ENCODE measurements at regions not wholly inside any gene's neighbourhood (a gene's known extent, or its start where the extent isn't known, plus 50 kb on each side); places are given as distances from the start of the nearest gene placed in this dataset.

DNA sequence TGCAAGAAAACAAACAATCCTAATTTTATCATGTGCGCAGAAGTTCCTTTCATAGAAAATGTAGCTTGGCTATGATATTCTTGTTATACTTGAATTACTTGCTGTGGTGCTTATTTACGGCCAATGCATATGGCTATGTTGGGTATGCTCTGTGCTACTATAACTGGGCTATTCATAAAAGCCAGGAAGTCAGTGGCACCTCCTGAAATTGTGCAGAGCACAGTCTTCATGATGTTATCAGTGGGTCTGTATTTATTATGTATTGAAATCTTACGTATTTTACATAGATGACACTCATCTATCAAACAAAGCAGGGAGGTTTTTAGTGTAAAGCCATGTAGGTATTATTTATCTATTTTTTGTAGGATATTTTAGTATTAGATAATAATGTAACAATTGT lies 196.5 kb upstream of the NAALADL2 start:
- 66% methylated on average over 3 of the region's 3 CpGs for WGBS
- no peaks in the 10 kb centered on the region for H3K9me3 ChIP-seq (ENCODE audit: control insufficient read depth, low read length)
- ATAC-seq (no peak), DNase-seq (no peak)
- no peaks in the 10 kb centered on the region for H3K27me3 ChIP-seq (ENCODE audit: control insufficient read depth, insufficient read depth)
- intact Hi-C loops (cut with DNase I), result no loop called here
- H3K4me3 ChIP-seq (ENCODE audit: low read length), result no peak overlapping the region
- H3K4me1 ChIP-seq (ENCODE audit: control insufficient read depth, insufficient read depth, low read length), result no peaks in the 10 kb centered on the region
- H3K27ac ChIP-seq (ENCODE audit: low read length), result no peak overlapping the region

GRCh38 chr3:174667386-174667785 lies 191.7 kb upstream of the NAALADL2 start:
- no peak for ATAC-seq
- H3K27me3 ChIP-seq (ENCODE audit: control insufficient read depth, insufficient read depth), result no peaks in the 10 kb centered on the region
- no peaks in the 10 kb centered on the region for H3K9me3 ChIP-seq (ENCODE audit: control insufficient read depth, low read length)
- no peak overlapping the region for H3K27ac ChIP-seq (ENCODE audit: low read length)
- no peaks in the 10 kb centered on the region for H3K4me1 ChIP-seq (ENCODE audit: control insufficient read depth, insufficient read depth, low read length)
- DNase-seq, result no peak
- H3K4me3 ChIP-seq (ENCODE audit: low read length), result no peak overlapping the region
- 53% methylated on average over 1 of the region's 1 CpG for WGBS
- intact Hi-C loops (cut with DNase I), result no loop called here

DNA sequence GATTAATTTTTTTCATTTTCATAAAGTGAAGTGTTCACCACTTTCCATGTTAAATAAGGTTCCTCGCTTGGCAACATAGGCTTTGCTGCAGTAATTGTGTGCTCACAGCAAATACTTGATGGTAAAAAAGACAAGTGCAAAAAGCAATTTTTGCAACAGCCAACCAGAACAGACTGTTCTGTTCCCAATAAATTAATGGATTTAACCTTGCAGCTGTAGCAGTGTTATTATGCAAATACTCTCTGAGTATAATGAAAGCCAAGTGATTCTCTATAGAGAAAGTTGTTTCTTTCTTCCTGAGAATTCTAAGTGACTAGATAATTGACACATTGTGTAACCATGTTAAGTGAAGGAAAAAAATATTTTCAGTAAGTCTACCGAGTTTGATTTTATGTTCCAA lies 183.7 kb upstream of the NAALADL2 start:
- Histone ChIP-seq H3K4me1 (ENCODE audit: control insufficient read depth, insufficient read depth, low read length) (no peaks in the 10 kb centered on the region), H3K27ac (ENCODE audit: low read length) (no peak overlapping the region), H3K9me3 (ENCODE audit: control insufficient read depth, low read length) (no peaks in the 10 kb centered on the region), H3K4me3 (ENCODE audit: low read length) (no peak overlapping the region), H3K27me3 (ENCODE audit: control insufficient read depth, insufficient read depth) (no peaks in the 10 kb centered on the region)
- DNase-seq (no peak), ATAC-seq (no peak)
- intact Hi-C loops (cut with DNase I), result no loop called here
- WGBS, result 87% methylated on average over 2 of the region's 2 CpGs

GRCh38 chr3:174681784-174682183 lies 177.3 kb upstream of the NAALADL2 start:
- Histone ChIP-seq H3K27me3 (ENCODE audit: control insufficient read depth, insufficient read depth) (no peaks in the 10 kb centered on the region), H3K4me3 (ENCODE audit: low read length) (no peak overlapping the region), H3K4me1 (ENCODE audit: control insufficient read depth, insufficient read depth, low read length) (no peaks in the 10 kb centered on the region), H3K9me3 (ENCODE audit: control insufficient read depth, low read length) (no peaks in the 10 kb centered on the region), H3K27ac (ENCODE audit: low read length) (no peak overlapping the region)
- ATAC-seq (no peak), DNase-seq (no peak)
- WGBS, result 77% methylated on average over 1 of the region's 1 CpG
- intact Hi-C loops (cut with DNase I), result no loop called here

- intact Hi-C loops (cut with DNase I), result no loop called here
Measured at GRCh38 chr3:174685796-174686195, 173.3 kb upstream of the NAALADL2 start.

DNA sequence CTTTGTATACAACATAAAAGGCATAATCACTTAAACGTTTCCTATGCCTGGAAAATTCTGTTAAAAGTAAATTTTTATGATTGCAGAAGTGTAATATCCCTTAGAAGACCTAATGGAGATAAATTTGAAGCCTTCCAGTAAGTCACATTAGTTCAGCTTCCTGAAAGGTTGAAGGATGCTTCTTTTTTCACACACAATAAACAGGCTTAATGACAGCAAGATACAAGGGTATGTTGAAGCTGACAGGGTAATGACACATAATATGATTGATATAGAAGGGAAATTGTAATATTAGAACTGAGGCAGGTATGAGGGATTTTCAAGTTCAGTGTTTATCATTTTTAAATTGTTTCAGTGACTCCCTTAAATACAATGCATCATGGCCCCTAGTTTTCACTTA lies 161.8 kb upstream of the NAALADL2 start:
- no peak for DNase-seq
- Histone ChIP-seq H3K27ac (ENCODE audit: low read length) (no peak overlapping the region), H3K9me3 (ENCODE audit: control insufficient read depth, low read length) (no peaks in the 10 kb centered on the region), H3K4me1 (ENCODE audit: control insufficient read depth, insufficient read depth, low read length) (no peaks in the 10 kb centered on the region), H3K4me3 (ENCODE audit: low read length) (no peak overlapping the region), H3K27me3 (ENCODE audit: control insufficient read depth, insufficient read depth) (no peaks in the 10 kb centered on the region)
- ATAC-seq, result no peak
- WGBS, result 70% methylated on average over 1 of the region's 1 CpG
- intact Hi-C loops (cut with DNase I), result loop anchor here in 1 of 4 donors (10.0 kb wide), 1 partner anchor 1027 kb away; no protein-coding TSS in a partner anchor

More at GRCh38 chr3:174685796-174686195, 173.3 kb upstream of the NAALADL2 start:
- Histone ChIP-seq H3K4me3 (ENCODE audit: low read length) (no peak overlapping the region), H3K4me1 (ENCODE audit: control insufficient read depth, insufficient read depth, low read length) (no peaks in the 10 kb centered on the region), H3K27me3 (ENCODE audit: control insufficient read depth, insufficient read depth) (no peaks in the 10 kb centered on the region), H3K9me3 (ENCODE audit: control insufficient read depth, low read length) (no peaks in the 10 kb centered on the region), H3K27ac (ENCODE audit: low read length) (no peak overlapping the region)
- ATAC-seq, result no peak
- DNase-seq, result no peak
- 95% methylated on average over 4 of the region's 4 CpGs for WGBS

- Histone ChIP-seq H3K9me3 (ENCODE audit: control insufficient read depth, low read length) (no peaks in the 10 kb centered on the region), H3K4me1 (ENCODE audit: control insufficient read depth, insufficient read depth, low read length) (no peaks in the 10 kb centered on the region), H3K4me3 (ENCODE audit: low read length) (no peak overlapping the region), H3K27me3 (ENCODE audit: control insufficient read depth, insufficient read depth) (no peaks in the 10 kb centered on the region), H3K27ac (ENCODE audit: low read length) (no peak overlapping the region)
- no peak for ATAC-seq
- intact Hi-C loops (cut with DNase I), result no loop called here
- DNase-seq, result no peak
Measured at GRCh38 chr3:174700736-174701135, 158.4 kb upstream of the NAALADL2 start.

GRCh38 chr3:174710612-174711011 lies 148.5 kb upstream of the NAALADL2 start:
- Histone ChIP-seq H3K4me1 (ENCODE audit: control insufficient read depth, insufficient read depth, low read length) (no peaks in the 10 kb centered on the region), H3K9me3 (ENCODE audit: control insufficient read depth, low read length) (no peaks in the 10 kb centered on the region), H3K27me3 (ENCODE audit: control insufficient read depth, insufficient read depth) (no peaks in the 10 kb centered on the region), H3K4me3 (ENCODE audit: low read length) (no peak overlapping the region), H3K27ac (ENCODE audit: low read length) (no peak overlapping the region)
- WGBS, result 76% methylated on average over 2 of the region's 2 CpGs
- no peak for ATAC-seq
- no peak for DNase-seq
- intact Hi-C loops (cut with DNase I), result no loop called here

GRCh38 chr3:174715386-174715785 lies 143.7 kb upstream of the NAALADL2 start:
- ATAC-seq (no peak), DNase-seq (no peak)
- Histone ChIP-seq H3K4me1 (ENCODE audit: control insufficient read depth, insufficient read depth, low read length) (no peaks in the 10 kb centered on the region), H3K4me3 (ENCODE audit: low read length) (no peak overlapping the region), H3K27me3 (ENCODE audit: control insufficient read depth, insufficient read depth) (no peaks in the 10 kb centered on the region), H3K9me3 (ENCODE audit: control insufficient read depth, low read length) (no peaks in the 10 kb centered on the region), H3K27ac (ENCODE audit: low read length) (no peak overlapping the region)
- intact Hi-C loops (cut with DNase I), result no loop called here

GRCh38 chr3:174716956-174717505 lies 142.1 kb upstream of the NAALADL2 start:
- H3K4me3 ChIP-seq (ENCODE audit: low read length), result no peak overlapping the region
- ATAC-seq, result no peak
- no peak overlapping the region for H3K27ac ChIP-seq (ENCODE audit: low read length)
- H3K9me3 ChIP-seq (ENCODE audit: control insufficient read depth, low read length), result no peaks in the 10 kb centered on the region
- H3K4me1 ChIP-seq (ENCODE audit: control insufficient read depth, insufficient read depth, low read length), result no peaks in the 10 kb centered on the region
- WGBS, result 84% methylated on average over 2 of the region's 2 CpGs
- no peak for DNase-seq
- intact Hi-C loops (cut with DNase I), result no loop called here
- no peaks in the 10 kb centered on the region for H3K27me3 ChIP-seq (ENCODE audit: control insufficient read depth, insufficient read depth)

GRCh38 chr3:174720717-174721116 lies 138.4 kb upstream of the NAALADL2 start:
- Histone ChIP-seq H3K27ac (ENCODE audit: low read length) (no peak overlapping the region), H3K4me1 (ENCODE audit: control insufficient read depth, insufficient read depth, low read length) (no peaks in the 10 kb centered on the region), H3K4me3 (ENCODE audit: low read length) (no peak overlapping the region), H3K9me3 (ENCODE audit: control insufficient read depth, low read length) (no peaks in the 10 kb centered on the region), H3K27me3 (ENCODE audit: control insufficient read depth, insufficient read depth) (no peaks in the 10 kb centered on the region)
- no peak for ATAC-seq
- no peak for DNase-seq
- 88% methylated on average over 5 of the region's 5 CpGs for whole genome bisulfite sequencing
- intact Hi-C loops (cut with DNase I), result no loop called here

GRCh38 chr3:174725303-174725702 lies 133.8 kb upstream of the NAALADL2 start:
- H3K27me3 ChIP-seq (ENCODE audit: control insufficient read depth, insufficient read depth), result no peaks in the 10 kb centered on the region
- DNase-seq (no peak), ATAC-seq (no peak)
- no peaks in the 10 kb centered on the region for H3K9me3 ChIP-seq (ENCODE audit: control insufficient read depth, low read length)
- 89% methylated on average over 3 of the region's 3 CpGs for WGBS
- intact Hi-C loops (cut with DNase I), result no loop called here
- H3K4me1 ChIP-seq (ENCODE audit: control insufficient read depth, insufficient read depth, low read length), result no peaks in the 10 kb centered on the region
- H3K27ac ChIP-seq (ENCODE audit: low read length), result no peak overlapping the region
- H3K4me3 ChIP-seq (ENCODE audit: low read length), result no peak overlapping the region
